AG04450 (cell line): ENCODE measurements at regions not wholly inside any gene's neighbourhood (a gene's known extent, or its start where the extent isn't known, plus 50 kb on each side); places are given as distances from the start of the nearest gene placed in this dataset.

Source experiments
- CTCF ChIA-PET: fragments of 300-600, 350-600 bp; formaldehyde crosslinking; extraction: SDS; loops from one replicate; lab custom pipeline; 2022; ENCODE audit warnings: antibody characterized with exemption, inconsistent platforms; lab: Charles Lee
- POLR2A ChIA-PET: fragments of 350-600 bp; formaldehyde crosslinking; extraction: SDS; loops from one replicate; lab custom pipeline; 2021; ENCODE audit warnings: antibody characterized with exemption, inconsistent platforms; lab: Yijun Ruan, JAX
- DNase-seq: peaks from one replicate; pipeline ENCODE4 v3.0.0-alpha.2; 2011; ENCODE audit warnings: low read depth, low spot score
- H3K27ac ChIP-seq: one replicate; pipeline ENCODE4 v1.5.1; 2012; ENCODE audit warnings: low read depth, low read length, control low read depth
- H3K27me3 ChIP-seq: one replicate; pipeline ENCODE4 v1.6.0; 2012; ENCODE audit warnings: low read length; ENCODE audit not compliant: control insufficient read depth, insufficient read depth
- H3K4me3 ChIP-seq: 2 replicates; pipeline ENCODE4 v1.5.1; 2011; ENCODE audit warnings: mild to moderate bottlenecking, low read depth, low read length, control low read depth
- H3K9me3 ChIP-seq: 2 replicates; pipeline ENCODE4 v1.5.1; 2012; ENCODE audit warnings: low read length; ENCODE audit not compliant: control insufficient read depth, insufficient read depth
- TF ChIP-seq, protein P1 (sequence below): IDR thresholded peaks from 2 replicates; pipeline ENCODE4 v1.5.1; 2011; ENCODE audit warnings: low read depth, low read length, control low read depth, inconsistent platforms

DNA sequence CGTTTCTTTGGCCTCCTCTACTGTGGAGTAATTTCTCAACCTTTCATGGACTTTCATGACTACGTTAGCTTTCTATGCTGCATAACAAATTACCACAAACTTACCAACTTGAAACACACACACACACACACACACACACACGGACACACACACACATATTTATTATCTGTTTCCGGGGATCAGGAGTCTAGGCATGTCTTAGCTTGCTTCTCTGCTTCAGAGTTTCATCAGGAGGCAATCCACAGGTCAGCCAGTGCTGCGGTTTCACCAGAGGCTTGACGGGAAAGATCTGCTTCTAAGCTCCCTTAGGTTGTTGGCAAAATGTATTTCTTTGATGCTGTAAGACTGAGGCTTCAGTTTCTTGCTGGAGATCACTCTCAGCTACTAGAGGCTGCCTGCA is 59.0 kb upstream of the C9orf72 start:
- ChIA-PET CTCF (no interaction called here), POLR2A (no interaction called here)
- Histone ChIP-seq H3K9me3 (no peaks in the 10 kb centered on the region), H3K27ac (no peak overlapping the region), H3K4me3 (no peak overlapping the region), H3K27me3 (no peaks in the 10 kb centered on the region)
- no peak for DNase-seq
- TF ChIP-seq, protein P1, sequence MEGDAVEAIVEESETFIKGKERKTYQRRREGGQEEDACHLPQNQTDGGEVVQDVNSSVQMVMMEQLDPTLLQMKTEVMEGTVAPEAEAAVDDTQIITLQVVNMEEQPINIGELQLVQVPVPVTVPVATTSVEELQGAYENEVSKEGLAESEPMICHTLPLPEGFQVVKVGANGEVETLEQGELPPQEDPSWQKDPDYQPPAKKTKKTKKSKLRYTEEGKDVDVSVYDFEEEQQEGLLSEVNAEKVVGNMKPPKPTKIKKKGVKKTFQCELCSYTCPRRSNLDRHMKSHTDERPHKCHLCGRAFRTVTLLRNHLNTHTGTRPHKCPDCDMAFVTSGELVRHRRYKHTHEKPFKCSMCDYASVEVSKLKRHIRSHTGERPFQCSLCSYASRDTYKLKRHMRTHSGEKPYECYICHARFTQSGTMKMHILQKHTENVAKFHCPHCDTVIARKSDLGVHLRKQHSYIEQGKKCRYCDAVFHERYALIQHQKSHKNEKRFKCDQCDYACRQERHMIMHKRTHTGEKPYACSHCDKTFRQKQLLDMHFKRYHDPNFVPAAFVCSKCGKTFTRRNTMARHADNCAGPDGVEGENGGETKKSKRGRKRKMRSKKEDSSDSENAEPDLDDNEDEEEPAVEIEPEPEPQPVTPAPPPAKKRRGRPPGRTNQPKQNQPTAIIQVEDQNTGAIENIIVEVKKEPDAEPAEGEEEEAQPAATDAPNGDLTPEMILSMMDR: no peak

DNA sequence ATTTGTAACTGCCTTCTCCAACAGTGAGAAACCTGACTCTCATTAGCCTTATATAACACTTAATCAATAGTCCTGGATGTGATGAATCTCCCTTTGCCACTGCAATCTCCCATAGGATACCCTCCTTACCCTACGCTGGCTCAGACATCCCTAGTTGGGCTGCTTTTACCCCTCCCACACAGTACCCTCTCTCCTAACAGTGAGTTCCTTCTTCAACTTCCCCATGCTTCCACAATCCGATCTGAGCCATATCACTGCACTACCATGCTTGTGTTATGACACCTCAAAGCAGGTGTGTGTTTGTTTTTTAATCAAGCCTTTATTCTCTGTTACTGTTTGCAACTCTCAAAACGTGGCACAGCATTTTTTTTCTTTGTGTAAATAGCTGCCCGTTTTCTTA is 60.5 kb upstream of the C9orf72 start:
- CTCF ChIA-PET: no interaction called here
- no peak for DNase-seq
- H3K9me3 ChIP-seq: no peaks in the 10 kb centered on the region
- no peak overlapping the region for H3K4me3 ChIP-seq
- no peak overlapping the region for H3K27ac ChIP-seq
- H3K27me3 ChIP-seq: no peaks in the 10 kb centered on the region
- TF ChIP-seq, protein P1: no peak
- POLR2A ChIA-PET: no interaction called here

DNA sequence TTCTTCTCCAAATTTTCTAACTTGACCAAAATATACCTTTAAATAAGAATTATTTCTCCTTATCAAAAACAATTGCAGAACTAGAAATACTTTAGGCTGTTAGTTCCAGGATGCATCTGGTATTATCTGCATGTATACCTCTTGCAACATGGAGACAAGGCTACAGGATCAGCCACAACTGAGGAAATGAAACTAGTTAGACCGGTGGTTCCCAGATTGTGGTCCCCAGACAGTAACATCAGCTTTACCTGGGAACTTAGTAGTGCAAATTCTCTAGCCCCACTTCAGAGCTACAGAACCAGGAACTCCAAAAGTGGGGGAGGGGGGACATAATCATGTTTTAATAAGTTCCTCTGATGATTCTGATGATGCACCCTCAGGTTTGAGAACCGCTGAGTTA is 61.6 kb upstream of the C9orf72 start:
- CTCF ChIA-PET: interaction anchor here (0.6 kb wide), 1 partner anchor 265 kb away, joined by 3 read pairs; no protein-coding TSS in a partner anchor
- H3K4me3 ChIP-seq: no peak overlapping the region
- POLR2A ChIA-PET: no interaction called here
- H3K27ac ChIP-seq: no peak overlapping the region
- no peak for DNase-seq
- H3K27me3 ChIP-seq: no peaks in the 10 kb centered on the region
- TF ChIP-seq, protein P1: no peak
- H3K9me3 ChIP-seq: no peaks in the 10 kb centered on the region

DNA sequence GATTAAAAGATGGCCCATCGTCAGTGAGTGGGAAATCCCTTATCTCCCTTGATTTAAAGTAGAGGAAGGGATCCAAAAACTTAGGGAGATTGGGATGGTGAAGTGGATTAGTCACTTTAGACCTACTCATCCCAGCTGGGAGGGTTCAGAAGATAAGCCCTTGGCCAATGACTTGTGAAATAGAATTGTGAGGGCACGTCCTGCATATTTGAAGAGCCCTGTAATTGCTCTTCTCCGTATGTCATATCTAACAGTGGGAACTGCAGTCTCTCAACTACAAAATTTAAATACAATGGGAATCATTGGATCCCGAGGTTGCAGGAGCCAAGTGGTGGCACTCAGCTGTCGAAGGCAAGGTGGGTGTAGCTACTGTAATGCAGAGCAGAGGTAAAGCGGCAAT is 65.4 kb upstream of the C9orf72 start:
- Histone ChIP-seq H3K9me3 (no peaks in the 10 kb centered on the region), H3K4me3 (no peak overlapping the region), H3K27ac (no peak overlapping the region), H3K27me3 (no peaks in the 10 kb centered on the region)
- POLR2A ChIA-PET: no interaction called here
- TF ChIP-seq, protein P1: no peak
- CTCF ChIA-PET: no interaction called here
- DNase-seq: no peak

DNA sequence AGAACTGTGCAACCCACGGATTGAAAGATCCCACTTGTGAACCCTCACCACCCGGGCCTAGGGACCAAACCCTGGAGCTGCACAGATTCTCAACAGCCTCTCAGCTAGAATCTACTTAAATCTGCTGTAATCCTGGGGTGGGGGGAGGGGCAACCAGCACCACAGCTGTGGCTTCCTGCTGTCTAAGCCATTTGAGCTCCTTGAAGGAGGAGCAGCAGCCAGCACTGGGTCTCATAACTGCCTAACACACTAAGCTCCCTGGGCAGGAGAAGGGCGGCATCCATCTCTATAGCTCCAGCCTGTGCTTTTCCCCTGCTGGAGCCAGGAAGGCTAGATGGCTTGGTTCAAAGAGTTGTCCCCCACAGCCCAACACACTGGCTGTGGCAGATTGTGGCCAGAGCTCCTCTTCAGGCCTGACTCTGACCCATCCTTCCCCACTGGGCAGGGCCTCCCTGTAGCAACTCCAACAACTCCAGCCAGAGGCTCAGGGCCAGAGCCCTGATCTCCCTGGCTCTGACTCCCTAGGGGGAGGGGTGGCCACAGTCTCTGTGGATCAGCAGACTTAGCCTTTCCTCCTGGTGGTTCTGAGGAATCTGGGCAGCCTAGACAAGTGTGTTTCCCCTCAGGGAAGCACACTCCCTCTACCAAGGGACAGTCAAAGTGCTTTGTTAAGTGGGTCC is 72.0 kb upstream of the C9orf72 start:
- no peak overlapping the region for H3K27ac ChIP-seq
- TF ChIP-seq, protein P1: no peak
- H3K9me3 ChIP-seq: no peaks in the 10 kb centered on the region
- ChIA-PET CTCF (no interaction called here), POLR2A (no interaction called here)
- no peak overlapping the region for H3K4me3 ChIP-seq
- no peaks in the 10 kb centered on the region for H3K27me3 ChIP-seq
- DNase-seq: no peak
